ENCODE measurements at regions not wholly inside any gene's neighbourhood (a gene's known extent, or its start where the extent isn't known, plus 50 kb on each side); places are given as distances from the start of the nearest gene placed in this dataset.

GRCh38 chr1:53391296-53391695 is 63.4 kb upstream of the LRP8 start:
- TF ChIP-seq, protein P1, sequence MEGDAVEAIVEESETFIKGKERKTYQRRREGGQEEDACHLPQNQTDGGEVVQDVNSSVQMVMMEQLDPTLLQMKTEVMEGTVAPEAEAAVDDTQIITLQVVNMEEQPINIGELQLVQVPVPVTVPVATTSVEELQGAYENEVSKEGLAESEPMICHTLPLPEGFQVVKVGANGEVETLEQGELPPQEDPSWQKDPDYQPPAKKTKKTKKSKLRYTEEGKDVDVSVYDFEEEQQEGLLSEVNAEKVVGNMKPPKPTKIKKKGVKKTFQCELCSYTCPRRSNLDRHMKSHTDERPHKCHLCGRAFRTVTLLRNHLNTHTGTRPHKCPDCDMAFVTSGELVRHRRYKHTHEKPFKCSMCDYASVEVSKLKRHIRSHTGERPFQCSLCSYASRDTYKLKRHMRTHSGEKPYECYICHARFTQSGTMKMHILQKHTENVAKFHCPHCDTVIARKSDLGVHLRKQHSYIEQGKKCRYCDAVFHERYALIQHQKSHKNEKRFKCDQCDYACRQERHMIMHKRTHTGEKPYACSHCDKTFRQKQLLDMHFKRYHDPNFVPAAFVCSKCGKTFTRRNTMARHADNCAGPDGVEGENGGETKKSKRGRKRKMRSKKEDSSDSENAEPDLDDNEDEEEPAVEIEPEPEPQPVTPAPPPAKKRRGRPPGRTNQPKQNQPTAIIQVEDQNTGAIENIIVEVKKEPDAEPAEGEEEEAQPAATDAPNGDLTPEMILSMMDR (conservative IDR thresholded peaks at IDR 0.05; ENCODE audit: low read depth, low read length), result no peak
- no peak for TF ChIP-seq EZH2 (IDR thresholded peaks at IDR 0.05; ENCODE audit: borderline replicate concordance, low read depth, low read length, poor library complexity, severe bottlenecking)

Data from A673 (cell line).